ACC112 (cell line): ENCODE measurements at regions not wholly inside any gene's neighbourhood (a gene's known extent, or its start where the extent isn't known, plus 50 kb on each side); places are given as distances from the start of the nearest gene placed in this dataset.
"Not testable (repeated sequence)": the region's sequence is repeated elsewhere in the genome, so short reads cannot be mapped to it uniquely, and the experiment has no call there.

Experiments used
- H2AFZ ChIP-seq: fragments of 200-600 bp; sonication (generic); one replicate; pipeline ENCODE4 v1.6.0; 2017; ENCODE audit warnings: antibody characterized with exemption, low read length; ENCODE audit not compliant: unreplicated experiment
- H3K27ac ChIP-seq: fragments of 200-600 bp; sonication (generic); 2 replicates; pipeline ENCODE4 v1.5.1; 2014; ENCODE audit warnings: low read depth, mild to moderate bottlenecking, antibody characterized with exemption, low read length, moderate library complexity
- H3K27me3 ChIP-seq: fragments of 200-600 bp; sonication (generic); 2 replicates; pipeline ENCODE4 v1.6.1; 2014; ENCODE audit warnings: mild to moderate bottlenecking, antibody characterized with exemption, low read length, moderate library complexity, mixed read lengths; ENCODE audit not compliant: insufficient read depth
- H3K36me3 ChIP-seq: fragments of 200-600 bp; sonication (generic); 2 replicates; pipeline ENCODE4 v1.6.1; 2016; ENCODE audit warnings: mild to moderate bottlenecking, antibody characterized with exemption, low read length, moderate library complexity, mixed read lengths; ENCODE audit not compliant: insufficient read depth
- H3K4me1 ChIP-seq: fragments of 200-600 bp; sonication (generic); one replicate; pipeline ENCODE4 v1.6.1; 2016; ENCODE audit warnings: low read length, mixed read lengths; ENCODE audit not compliant: insufficient read depth, unreplicated experiment, control insufficient read depth
- H3K4me3 ChIP-seq: fragments of 200-600 bp; sonication (generic); 2 replicates; pipeline ENCODE4 v1.5.1; 2014; ENCODE audit warnings: mild to moderate bottlenecking, low read depth, low read length
- H3K79me2 ChIP-seq: fragments of 200-600 bp; sonication (generic); one replicate; pipeline ENCODE4 v1.6.0; 2016; ENCODE audit warnings: low read length; ENCODE audit not compliant: control insufficient read depth, unreplicated experiment, insufficient read depth

- H3K27ac ChIP-seq = no peak overlapping the region
- H3K4me3 ChIP-seq = no peak overlapping the region
- no peaks in the 10 kb centered on the region for H3K36me3 ChIP-seq
- peaks cover 45% of the 10 kb centered on the region; the same call in 1 of the 2 replicates for H3K27me3 ChIP-seq
- H3K4me1 ChIP-seq = no peaks in the 10 kb centered on the region
- H3K79me2 ChIP-seq = no peaks in the 10 kb centered on the region
- H2AFZ ChIP-seq = no peak overlapping the region
Measured at GRCh38 chr7:65475734-65476319, 102.2 kb downstream of the ZNF92 start.

GRCh38 chr7:65477326-65477725 is 103.7 kb downstream of the ZNF92 start:
- Histone ChIP-seq H3K27ac (no peak overlapping the region), H2AFZ (no peak overlapping the region), H3K4me3 (no peak overlapping the region), H3K36me3 (no peaks in the 10 kb centered on the region), H3K4me1 (no peaks in the 10 kb centered on the region), H3K27me3 (peaks cover 45% of the 10 kb centered on the region; the same call in 1 of the 2 replicates), H3K79me2 (no peaks in the 10 kb centered on the region)

- H3K4me3 ChIP-seq = no peak overlapping the region
- no peak overlapping the region for H2AFZ ChIP-seq
- H3K79me2 ChIP-seq = no peaks in the 10 kb centered on the region
- peaks cover 9% of the 10 kb centered on the region; the same call in 1 of the 2 replicates for H3K27me3 ChIP-seq
- no peaks in the 10 kb centered on the region for H3K4me1 ChIP-seq
- H3K27ac ChIP-seq = no peak overlapping the region
- no peaks in the 10 kb centered on the region for H3K36me3 ChIP-seq
Measured at GRCh38 chr7:65489260-65489767, 115.7 kb downstream of the ZNF92 start.

- H3K27ac ChIP-seq, H2AFZ ChIP-seq, H3K79me2 ChIP-seq, H3K4me3 ChIP-seq, H3K36me3 ChIP-seq, H3K4me1 ChIP-seq: not testable (repeated sequence)
- H3K27me3 ChIP-seq = peaks cover 13% of the 10 kb centered on the region
Measured at GRCh38 chr7:65496697-65497096, 123.0 kb downstream of the ZNF92 start.

- Histone ChIP-seq H3K27ac (no peak overlapping the region), H3K27me3 (peaks cover 16% of the 10 kb centered on the region), H3K4me1 (no peaks in the 10 kb centered on the region), H2AFZ (no peak overlapping the region), H3K4me3 (no peak overlapping the region), H3K79me2 (no peaks in the 10 kb centered on the region), H3K36me3 (no peaks in the 10 kb centered on the region)
Measured at GRCh38 chr7:65503434-65504152, 129.9 kb downstream of the ZNF92 start.

GRCh38 chr7:65504504-65505319 is 131.1 kb downstream of the ZNF92 start:
- peaks cover 20% of the 10 kb centered on the region for H3K27me3 ChIP-seq
- H2AFZ ChIP-seq, H3K36me3 ChIP-seq, H3K4me1 ChIP-seq, H3K27ac ChIP-seq, H3K79me2 ChIP-seq, H3K4me3 ChIP-seq: not testable (repeated sequence)

GRCh38 chr7:65505320-65505633 is 131.6 kb downstream of the ZNF92 start:
- not testable (repeated sequence) for H2AFZ ChIP-seq, H3K79me2 ChIP-seq, H3K36me3 ChIP-seq, H3K27ac ChIP-seq, H3K4me3 ChIP-seq, H3K4me1 ChIP-seq
- H3K27me3 ChIP-seq = peaks cover 26% of the 10 kb centered on the region

- H3K36me3 ChIP-seq, H2AFZ ChIP-seq, H3K4me1 ChIP-seq, H3K79me2 ChIP-seq, H3K4me3 ChIP-seq, H3K27ac ChIP-seq: not testable (repeated sequence)
- peaks cover 37% of the 10 kb centered on the region for H3K27me3 ChIP-seq
Measured at GRCh38 chr7:65508581-65509367, 135.1 kb downstream of the ZNF92 start.

GRCh38 chr7:65509368-65510186 is 135.9 kb downstream of the ZNF92 start:
- Histone ChIP-seq H3K27ac (no peak overlapping the region), H2AFZ (no peak overlapping the region), H3K4me3 (no peak overlapping the region)

GRCh38 chr7:65510187-65510538 is 136.5 kb downstream of the ZNF92 start:
- H2AFZ ChIP-seq, H3K4me1 ChIP-seq, H3K36me3 ChIP-seq, H3K4me3 ChIP-seq, H3K79me2 ChIP-seq, H3K27ac ChIP-seq: not testable (repeated sequence)
- peaks cover 28% of the 10 kb centered on the region; the same call in 1 of the 2 replicates for H3K27me3 ChIP-seq

More at GRCh38 chr7:65509368-65510186, 135.9 kb downstream of the ZNF92 start:
- H3K79me2 ChIP-seq = no peaks in the 10 kb centered on the region
- peaks cover 32% of the 10 kb centered on the region; the same call in 1 of the 2 replicates for H3K27me3 ChIP-seq
- no peaks in the 10 kb centered on the region for H3K36me3 ChIP-seq
- H3K4me1 ChIP-seq = no peaks in the 10 kb centered on the region
